ENCODE measurements at regions not wholly inside any gene's neighbourhood (a gene's known extent, or its start where the extent isn't known, plus 50 kb on each side); places are given as distances from the start of the nearest gene placed in this dataset.
"Not testable (repeated sequence)": the region's sequence is repeated elsewhere in the genome, so short reads cannot be mapped to it uniquely, and the experiment has no call there.

DNA sequence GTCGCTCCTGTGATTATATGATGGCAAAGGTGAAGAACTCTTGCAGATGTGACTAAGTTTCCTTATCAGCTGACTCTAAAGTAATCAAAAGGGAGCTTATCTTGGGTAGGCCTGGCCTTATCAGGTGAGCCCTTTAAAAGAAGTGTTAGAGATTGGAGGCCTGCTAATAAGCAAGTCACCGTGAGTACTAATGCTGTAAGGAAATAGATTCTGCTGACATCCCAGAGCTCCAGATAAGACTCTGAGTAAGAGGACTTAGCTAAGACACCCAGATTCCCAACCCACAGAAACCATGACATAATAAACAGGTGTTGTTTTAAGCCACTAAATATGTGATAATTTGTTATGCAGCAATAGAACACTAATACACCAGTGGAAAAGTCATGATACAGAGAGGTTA is 99.9 kb upstream of the FAM20A start:
- no peak for DNase-seq (ENCODE audit: low read depth, low spot score)

DNA sequence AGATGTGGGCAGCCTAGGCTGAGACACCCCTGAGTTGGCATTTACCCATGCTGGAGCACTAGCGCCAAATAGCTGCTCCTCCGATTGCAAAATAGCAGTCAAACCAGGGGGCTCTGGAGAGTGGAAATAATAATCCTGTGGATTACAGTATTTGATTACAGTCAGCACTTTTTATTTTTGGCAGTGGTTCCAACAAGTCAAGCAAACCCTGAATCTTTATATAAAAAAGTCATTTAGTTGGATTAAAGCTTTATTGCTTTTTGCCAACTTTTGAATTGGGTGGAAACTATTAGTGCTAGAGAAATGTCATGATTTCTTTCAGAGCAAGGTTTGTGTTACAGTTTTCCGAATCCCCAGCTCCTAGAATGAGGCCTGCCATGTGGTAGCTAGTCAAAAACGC is 99.3 kb upstream of the FAM20A start:
- no peak for DNase-seq (ENCODE audit: low read depth, low spot score)

DNA sequence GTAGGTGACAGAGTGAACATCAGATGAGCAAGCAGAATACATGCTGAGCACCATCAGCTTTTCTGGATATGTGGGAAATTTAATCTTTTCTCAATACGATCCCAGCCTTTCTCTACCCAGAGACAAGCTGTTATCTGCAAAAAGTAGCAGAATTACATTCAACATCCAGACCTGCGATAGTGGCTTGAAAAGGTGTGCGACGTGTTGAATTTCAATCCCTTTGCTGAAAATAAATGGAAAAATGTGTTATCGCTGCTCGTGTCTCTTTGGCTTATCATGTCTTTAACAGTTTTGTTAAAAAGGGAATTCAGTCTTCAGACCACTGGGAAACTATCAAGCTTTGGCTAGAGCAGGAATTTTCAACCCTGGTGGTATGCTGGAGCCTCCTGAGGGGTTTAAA is 98.8 kb upstream of the FAM20A start:
- no peak for DNase-seq (ENCODE audit: low read depth, low spot score)

- no peak for DNase-seq (ENCODE audit: low read depth, low spot score)
These were observed 97.6 kb upstream of the FAM20A start for GRCh38 chr17:68698746-68699145.

DNA sequence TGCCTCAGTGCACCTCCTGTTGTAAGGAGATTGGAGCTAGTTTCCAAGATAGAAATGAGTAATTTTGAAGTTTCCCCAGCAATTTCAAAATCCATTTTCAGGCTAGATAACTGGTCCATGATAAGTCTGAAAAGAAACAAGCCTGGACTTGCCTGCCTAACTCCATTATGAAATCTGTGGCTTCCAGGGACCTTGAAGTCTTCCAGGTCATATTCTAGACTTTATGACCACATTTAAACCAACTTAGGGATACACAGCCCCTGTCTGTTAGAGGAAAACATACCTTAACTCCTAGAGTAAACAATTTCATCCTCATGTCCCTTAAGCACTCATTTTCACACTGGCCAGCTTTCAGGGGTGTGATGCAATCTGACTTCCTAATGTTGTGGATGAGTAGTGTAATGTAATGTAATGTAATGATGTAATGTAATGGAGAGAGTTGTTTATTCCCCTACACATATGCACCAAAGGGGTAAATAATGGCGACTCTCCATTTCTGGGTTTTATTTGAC is 96.7 kb upstream of the FAM20A start:
- DNase-seq (ENCODE audit: low read depth, low spot score): no peak

GRCh38 chr17:68695659-68696058 is 94.5 kb upstream of the FAM20A start:
- DNase-seq (ENCODE audit: low read depth, low spot score): no peak

DNA sequence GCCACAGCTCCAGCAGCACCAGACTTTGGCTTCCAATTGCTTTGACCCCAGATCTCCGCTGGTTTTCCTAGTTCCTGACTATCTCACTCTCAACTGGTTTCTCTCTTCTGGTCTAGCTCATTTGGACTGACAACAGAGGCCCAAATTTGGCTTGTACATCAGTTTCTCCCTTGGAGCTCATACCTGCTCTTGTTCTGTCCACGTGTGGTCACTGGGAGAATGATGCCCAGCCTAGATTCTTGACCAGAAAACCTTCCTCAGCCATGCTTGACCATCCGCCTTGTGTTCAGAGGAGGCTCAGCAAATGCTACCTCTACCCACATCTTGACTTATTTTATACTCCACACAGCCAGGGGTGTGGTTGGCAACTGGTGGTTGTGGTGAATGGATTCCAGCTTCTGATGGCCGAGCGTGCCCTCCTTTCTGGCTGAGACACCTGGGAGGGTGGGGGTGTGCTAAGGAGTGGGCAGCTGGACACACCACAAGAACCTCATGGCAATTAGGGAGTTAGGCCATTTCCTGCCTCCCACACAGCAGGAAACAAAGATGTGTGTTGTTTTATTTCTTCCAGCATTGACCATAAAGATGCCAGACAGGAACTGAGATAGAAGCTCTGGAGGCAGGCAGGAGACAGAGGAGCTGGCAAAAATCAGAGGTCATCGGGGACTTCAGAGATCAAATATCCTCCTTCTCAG is 93.8 kb upstream of the FAM20A start:
- no peak for DNase-seq (ENCODE audit: low read depth, low spot score)

GRCh38 chr17:68693896-68694295 is 92.7 kb upstream of the FAM20A start:
- no peak for DNase-seq (ENCODE audit: low read depth, low spot score)

- no peak for DNase-seq (ENCODE audit: low read depth, low spot score)
These were observed 92.3 kb upstream of the FAM20A start for GRCh38 chr17:68693466-68693865.

DNA sequence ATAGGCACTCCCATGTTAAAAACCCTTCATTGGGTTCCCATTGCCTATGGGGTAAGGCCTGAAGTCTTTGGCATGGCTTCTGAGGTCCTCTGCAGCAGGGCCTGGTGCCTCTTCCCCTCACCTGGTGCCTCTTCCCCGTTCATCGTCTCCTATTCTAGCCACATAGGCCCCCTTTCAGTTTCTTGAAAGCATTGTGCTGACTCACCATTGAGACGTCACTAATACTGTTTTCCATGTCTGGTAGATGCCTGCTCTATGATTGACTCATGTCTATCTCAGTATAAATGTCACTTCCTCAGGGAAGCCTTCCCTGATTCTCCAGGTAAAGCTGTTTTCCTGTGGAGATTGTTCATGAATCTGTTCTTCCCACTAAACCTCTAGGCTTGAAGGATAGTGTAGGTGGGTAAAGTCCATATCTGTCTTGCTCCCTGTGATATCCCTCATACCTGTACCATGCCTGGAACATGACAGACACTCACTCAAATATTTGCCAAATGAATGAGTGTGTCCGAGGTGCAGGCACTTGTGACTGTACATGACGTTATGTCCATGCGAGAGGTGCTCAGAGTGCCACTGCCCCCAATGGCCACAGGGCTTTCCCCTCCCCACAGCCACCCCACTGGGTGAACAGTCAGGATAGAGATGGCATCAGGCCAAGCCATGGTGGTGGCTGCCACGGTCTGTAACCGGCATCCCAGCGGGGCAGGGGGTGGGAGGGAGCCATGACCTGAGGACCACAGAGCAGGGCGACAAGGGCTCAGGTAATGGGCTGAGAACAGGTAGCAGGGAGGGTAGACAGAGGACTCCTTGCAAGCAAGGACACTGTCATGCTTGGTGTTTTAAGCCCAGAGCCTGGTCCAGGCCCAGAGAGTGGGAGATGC is 85.2 kb upstream of the FAM20A start:
- DNase-seq (ENCODE audit: low read depth, low spot score): no peak

GRCh38 chr17:68684949-68685357 is 83.8 kb upstream of the FAM20A start:
- DNase-seq (ENCODE audit: low read depth, low spot score): peak; percentile 37

DNA sequence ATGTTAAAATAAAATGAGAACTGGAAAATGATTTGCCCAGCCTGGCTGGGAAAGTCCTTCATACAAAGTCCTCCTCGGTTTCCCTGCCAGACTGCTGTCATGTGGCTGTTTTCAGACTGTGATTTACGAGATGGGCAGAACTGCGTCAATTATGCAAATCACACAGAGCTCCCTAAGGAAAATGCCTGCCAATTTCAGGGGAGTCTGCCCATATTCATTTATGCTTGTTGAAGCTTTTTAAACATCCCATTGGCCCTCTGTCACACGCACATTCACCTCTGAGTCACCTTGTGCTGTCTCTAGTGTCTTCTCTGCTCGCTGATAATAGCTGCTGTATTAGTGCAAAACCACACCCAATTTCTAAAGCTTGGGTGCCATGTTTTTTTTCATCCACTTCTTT is 81.7 kb upstream of the FAM20A start:
- no peak for DNase-seq (ENCODE audit: low read depth, low spot score)

GRCh38 chr17:68679882-68680281 is 78.7 kb upstream of the FAM20A start:
- DNase-seq (ENCODE audit: low read depth, low spot score): no peak

- DNase-seq (ENCODE audit: low read depth, low spot score): no peak
These were observed 75.7 kb upstream of the FAM20A start for GRCh38 chr17:68676856-68677255.

DNA sequence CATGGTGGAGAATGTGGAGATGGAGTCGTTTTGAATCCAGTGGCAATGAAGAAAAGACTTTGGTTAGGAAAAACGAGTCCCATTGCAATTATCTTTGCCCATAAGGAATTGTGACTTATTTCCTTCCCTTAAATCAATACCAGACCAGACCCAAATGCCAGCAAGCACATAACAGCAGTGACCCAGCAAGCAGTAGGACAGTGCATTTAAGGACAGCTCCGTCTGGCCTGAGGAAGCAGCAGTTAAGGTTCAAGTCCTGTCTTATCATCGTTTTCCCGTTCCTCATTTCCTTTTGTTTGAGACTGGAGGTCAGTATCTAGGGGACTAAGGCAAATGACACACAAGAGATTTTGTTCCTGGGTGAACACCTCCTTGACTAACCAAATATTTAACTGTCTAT is 74.6 kb upstream of the FAM20A start:
- DNase-seq (ENCODE audit: low read depth, low spot score): no peak

- no peak for DNase-seq (ENCODE audit: low read depth, low spot score)
These were observed 73.1 kb upstream of the FAM20A start for GRCh38 chr17:68674029-68674925.

DNA sequence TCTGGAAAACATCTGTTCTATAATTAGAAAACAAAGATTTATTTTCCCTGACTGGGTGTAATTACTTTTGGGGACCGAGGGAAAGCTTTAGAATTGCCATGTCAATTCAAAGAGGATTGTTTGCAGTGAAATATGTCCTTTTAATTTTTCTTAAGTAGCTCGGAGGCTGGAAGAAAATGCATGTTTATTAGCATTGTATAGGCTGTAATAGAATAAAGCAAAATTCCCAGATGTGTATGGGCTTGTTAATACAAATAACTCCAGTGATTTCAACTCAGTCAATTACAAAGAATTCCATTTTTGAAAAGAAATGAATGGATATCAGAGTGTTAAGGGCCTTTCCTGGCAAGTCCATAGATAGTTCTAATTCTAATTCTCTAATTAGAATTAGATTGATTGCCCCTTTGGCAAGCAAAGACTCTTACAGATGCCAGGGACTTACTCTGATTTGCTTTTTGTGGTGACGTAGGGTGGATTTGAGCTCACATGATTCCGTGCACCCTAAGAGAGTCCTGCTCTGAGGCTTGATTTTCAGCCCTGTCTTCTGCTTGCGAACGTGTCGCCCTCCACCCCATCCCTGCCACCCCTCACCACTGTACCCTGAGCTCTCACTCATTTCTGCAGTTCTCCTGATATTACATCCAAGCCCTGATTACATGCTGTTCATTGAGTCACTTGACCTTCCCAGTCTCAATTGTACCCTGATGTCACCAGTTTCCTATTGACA is 70.0 kb upstream of the FAM20A start:
- no peak for DNase-seq (ENCODE audit: low read depth, low spot score)

GRCh38 chr17:68666438-68666837 is 65.3 kb upstream of the FAM20A start:
- DNase-seq (ENCODE audit: low read depth, low spot score): not testable (repeated sequence)

DNA sequence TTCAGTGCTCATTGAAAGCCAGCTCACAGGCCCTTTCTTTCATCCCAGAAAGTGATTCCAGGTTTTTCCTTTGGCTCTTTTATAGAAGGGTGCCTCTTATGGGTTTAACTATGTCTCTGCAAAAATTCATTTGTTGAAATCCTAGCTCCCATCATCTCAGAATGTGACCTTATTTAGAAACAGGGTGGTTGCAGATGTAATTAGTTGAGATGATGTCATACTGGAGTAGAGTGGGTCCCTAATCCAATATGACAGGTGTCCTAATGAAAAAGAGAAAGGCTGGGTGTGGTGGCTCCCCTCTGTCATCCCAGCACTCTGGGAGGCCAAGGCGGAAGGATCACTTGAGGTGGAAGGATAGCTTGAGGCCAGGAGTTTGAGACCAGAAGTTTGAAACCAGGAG is 64.2 kb upstream of the FAM20A start:
- no peak for DNase-seq (ENCODE audit: low read depth, low spot score)

- DNase-seq (ENCODE audit: low read depth, low spot score): no peak
These were observed 61.3 kb upstream of the FAM20A start for GRCh38 chr17:68662479-68662878.

GRCh38 chr17:68662037-68662432 is 60.9 kb upstream of the FAM20A start:
- DNase-seq (ENCODE audit: low read depth, low spot score): no peak
